ENCODE measurements at regions not wholly inside any gene's neighbourhood (a gene's known extent, or its start where the extent isn't known, plus 50 kb on each side); places are given as distances from the start of the nearest gene placed in this dataset.

DNA sequence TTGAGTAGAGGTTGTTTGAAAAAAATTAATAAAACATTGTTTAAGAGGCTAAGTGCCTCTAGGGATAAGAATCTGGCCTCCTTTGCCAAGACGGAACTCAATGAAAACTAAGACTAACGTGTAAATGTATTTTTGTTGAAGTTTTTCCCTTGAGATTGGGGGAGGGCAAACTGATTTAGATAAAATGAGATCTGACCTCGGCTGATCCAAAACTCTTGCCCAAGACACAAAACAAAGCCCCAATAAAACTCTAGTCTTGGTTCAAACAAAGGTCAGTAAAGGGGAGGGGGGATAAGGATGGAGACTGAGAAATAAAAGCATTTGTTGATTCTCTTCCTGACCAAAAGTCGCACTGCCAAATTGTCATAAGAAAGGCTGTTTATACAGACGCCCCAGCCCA lies 134.8 kb upstream of the DPT start:
- H3K4me3 ChIP-seq (ENCODE audit: low read depth, low read length): no peak overlapping the region
- TF ChIP-seq, protein P1, sequence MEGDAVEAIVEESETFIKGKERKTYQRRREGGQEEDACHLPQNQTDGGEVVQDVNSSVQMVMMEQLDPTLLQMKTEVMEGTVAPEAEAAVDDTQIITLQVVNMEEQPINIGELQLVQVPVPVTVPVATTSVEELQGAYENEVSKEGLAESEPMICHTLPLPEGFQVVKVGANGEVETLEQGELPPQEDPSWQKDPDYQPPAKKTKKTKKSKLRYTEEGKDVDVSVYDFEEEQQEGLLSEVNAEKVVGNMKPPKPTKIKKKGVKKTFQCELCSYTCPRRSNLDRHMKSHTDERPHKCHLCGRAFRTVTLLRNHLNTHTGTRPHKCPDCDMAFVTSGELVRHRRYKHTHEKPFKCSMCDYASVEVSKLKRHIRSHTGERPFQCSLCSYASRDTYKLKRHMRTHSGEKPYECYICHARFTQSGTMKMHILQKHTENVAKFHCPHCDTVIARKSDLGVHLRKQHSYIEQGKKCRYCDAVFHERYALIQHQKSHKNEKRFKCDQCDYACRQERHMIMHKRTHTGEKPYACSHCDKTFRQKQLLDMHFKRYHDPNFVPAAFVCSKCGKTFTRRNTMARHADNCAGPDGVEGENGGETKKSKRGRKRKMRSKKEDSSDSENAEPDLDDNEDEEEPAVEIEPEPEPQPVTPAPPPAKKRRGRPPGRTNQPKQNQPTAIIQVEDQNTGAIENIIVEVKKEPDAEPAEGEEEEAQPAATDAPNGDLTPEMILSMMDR (IDR thresholded peaks at IDR 0.05; ENCODE audit: low read depth, low read length, missing control alignments): no peak
- DNase-seq (ENCODE audit: low read depth): no peak

DNA sequence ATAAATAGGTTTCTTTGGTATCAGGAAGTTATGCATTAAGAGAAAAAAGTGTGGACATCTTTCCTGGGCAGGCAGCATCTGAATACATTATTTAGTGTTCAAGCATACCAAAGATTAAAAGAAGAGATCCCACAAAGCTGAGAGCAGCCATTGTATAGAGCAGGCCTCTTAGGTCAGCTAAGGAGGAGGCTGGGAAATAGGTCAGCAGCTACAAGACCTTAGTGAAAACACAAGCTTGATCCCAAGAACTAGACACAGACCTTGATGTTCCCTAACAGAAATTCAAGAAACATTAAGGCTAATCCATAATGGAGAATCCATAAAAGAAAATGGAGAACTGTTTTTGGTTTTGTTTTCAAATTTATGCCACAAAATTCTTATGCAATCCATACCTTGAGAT lies 135.3 kb upstream of the DPT start:
- DNase-seq (ENCODE audit: low read depth): no peak
- TF ChIP-seq, protein P1 (IDR thresholded peaks at IDR 0.05; ENCODE audit: low read depth, low read length, missing control alignments): no peak
- H3K4me3 ChIP-seq (ENCODE audit: low read depth, low read length): no peak overlapping the region

DNA sequence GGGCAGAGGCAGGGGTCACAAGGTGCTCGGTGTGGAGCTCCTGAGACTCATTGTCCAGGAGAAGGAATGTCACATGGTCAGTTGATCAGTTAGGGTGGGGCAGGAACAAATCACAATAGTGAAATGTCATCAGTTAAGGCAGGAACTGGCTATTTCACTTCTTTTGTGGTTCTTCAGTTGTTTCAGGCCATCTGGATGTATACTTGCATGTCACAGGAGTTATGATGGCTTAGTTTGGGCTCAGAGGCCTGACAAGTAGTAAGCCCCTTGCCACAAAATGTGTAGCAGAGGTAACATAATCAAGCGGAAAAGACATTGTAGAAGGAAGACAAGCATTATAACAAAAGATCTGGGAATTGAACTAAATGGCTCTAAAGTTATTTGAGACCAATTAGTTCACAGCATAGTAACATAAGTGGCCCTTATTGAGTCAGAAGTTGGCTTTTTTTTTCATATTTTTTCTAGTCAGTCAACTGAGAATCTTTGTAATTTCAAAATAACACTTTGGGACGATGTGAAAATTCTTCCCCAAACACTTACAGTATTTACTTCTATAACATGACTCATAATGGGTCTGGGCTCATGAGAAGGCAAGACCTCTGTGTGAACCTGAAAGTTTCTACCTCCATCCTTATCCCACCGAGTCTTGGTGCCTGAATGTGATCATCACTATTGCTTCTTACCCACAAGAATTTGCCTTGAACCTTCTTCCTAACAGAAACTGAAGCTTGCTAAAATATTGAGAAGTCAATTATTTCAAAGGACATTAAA lies 137.0 kb upstream of the DPT start:
- no peak for DNase-seq (ENCODE audit: low read depth)
- no peak overlapping the region for H3K4me3 ChIP-seq (ENCODE audit: low read depth, low read length)
- TF ChIP-seq, protein P1 (IDR thresholded peaks at IDR 0.05; ENCODE audit: low read depth, low read length, missing control alignments): no peak

DNA sequence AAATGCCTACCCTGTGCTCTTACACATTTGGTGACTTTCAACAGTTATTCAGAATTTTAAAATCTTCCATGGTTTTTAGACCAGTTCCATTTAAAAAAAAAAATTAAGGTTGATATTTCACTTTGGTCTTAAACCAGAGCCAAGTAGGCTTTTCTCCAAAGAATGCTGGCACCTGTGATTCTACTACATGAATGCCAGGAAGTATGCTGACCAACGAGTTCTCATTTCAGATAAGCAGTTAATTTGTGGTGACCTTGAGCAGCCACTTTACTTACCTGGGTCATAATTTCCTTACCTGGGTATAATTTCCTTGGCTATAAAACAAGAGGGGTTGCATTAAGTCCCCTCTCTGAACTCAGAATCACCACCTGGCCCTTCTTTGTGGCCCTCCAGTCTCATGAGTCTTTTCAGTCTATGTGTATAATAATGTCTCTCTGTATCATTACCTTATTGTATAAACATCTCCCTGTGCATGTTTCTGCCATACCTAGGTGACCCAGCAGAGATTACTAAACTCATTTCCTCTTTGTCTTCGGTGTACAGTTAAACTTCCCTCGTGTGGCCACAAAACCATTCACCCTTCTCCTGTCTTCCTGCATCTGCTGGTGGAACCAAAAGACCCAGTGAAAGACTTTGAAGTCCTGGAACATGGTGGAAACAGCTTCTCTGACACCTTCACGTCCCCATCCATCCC lies 139.1 kb upstream of the DPT start:
- H3K4me3 ChIP-seq (ENCODE audit: low read depth, low read length): no peak overlapping the region
- no peak for DNase-seq (ENCODE audit: low read depth)
- TF ChIP-seq, protein P1 (IDR thresholded peaks at IDR 0.05; ENCODE audit: low read depth, low read length, missing control alignments): no peak

DNA sequence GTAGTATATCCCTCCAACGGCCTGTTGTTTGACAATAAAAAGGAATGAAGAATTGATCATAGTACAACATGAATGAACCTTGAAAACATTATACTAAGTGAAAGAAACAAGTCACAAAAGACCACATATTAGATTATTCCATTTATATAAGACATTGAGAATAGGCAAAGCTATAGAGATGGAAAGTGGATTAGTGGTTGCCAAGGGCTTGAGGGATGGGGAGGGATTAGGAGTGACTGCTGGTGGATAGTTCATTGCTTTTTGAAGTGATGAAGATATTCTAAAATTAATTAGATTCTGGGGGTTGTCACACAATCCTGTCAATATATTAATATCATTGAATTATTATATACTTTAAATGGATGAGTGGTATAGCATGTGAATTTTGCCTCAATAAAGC lies 142.5 kb upstream of the DPT start:
- TF ChIP-seq, protein P1 (IDR thresholded peaks at IDR 0.05; ENCODE audit: low read depth, low read length, missing control alignments): no peak
- H3K4me3 ChIP-seq (ENCODE audit: low read depth, low read length): no peak overlapping the region
- DNase-seq (ENCODE audit: low read depth): no peak

DNA sequence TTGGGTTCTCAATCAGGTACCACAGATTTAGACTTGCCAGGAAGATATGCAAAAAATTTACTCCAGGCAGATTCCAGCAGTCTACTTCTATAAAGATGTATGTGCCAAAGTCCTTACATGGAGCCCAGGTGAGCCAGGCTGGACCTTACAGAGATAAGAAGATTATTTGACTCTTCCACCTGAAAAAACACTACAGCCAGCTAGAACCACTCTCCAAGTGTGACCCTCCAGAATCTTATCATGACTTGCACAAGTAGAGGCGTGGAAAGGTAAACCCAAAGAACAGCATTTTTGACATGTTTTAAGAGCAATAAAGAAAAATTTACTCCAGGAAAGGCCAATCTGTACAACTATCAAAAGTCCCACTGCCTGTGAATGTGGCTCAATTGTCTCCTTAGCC lies 146.8 kb upstream of the DPT start:
- no peak for DNase-seq (ENCODE audit: low read depth)
- H3K4me3 ChIP-seq (ENCODE audit: low read depth, low read length): no peak overlapping the region
- TF ChIP-seq, protein P1 (IDR thresholded peaks at IDR 0.05; ENCODE audit: low read depth, low read length, missing control alignments): no peak

Data from GM12864 (cell line).